ENCODE measurements at regions not wholly inside any gene's neighbourhood (a gene's known extent, or its start where the extent isn't known, plus 50 kb on each side); places are given as distances from the start of the nearest gene placed in this dataset.

DNA sequence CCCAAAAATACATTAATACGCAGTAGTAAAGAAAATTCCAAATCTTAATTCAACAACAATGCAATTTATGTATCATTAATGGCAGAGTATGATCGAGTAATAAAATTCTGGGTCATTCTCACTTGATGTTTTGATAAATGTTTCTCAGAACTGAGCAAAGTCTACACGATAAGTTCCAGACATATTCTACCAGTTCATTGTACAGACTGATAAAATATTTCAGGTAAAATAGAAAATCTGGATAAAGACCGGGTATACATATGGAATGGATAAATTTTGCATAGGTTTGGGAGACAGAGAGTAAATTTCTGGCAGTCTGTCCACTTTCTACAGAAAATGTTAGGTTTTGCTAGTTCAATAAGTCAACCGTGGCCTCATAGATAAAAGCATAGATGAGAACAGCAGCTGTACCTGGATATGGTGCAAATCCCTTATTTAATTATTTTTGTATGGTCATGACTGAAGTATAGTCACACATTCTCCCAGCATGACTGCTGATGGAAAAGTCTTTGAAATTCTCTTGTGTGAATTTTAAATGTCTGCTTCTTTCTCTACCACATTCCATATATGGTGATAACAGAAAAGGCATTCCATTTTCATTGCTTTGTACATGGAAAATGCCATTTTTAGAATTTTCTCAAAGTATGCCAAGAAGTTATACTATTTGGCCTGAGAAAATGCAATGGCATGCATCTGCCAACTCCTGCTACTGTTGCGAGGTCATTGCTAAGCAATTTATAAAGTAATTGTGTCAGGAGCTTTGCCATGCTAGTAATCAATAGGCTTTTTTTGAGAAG lies 301.9 kb upstream of the ARSJ start:
- intact Hi-C loops (cut with micrococcal nuclease), result no loop called here
- Mint-ChIP-seq H3K9me3 (peaks cover 0 to 6% of the 10 kb centered on the region in 2 donors), H3K4me1 (no peaks in the 10 kb centered on the region), H3K27ac (no peak overlapping the region), H3K4me3 (no peak overlapping the region), H3K36me3 (no peaks in the 10 kb centered on the region), H3K27me3 (ENCODE audit: low read depth in 2 of 2) (no peaks in the 10 kb centered on the region)
- TF ChIP-seq, protein P1, sequence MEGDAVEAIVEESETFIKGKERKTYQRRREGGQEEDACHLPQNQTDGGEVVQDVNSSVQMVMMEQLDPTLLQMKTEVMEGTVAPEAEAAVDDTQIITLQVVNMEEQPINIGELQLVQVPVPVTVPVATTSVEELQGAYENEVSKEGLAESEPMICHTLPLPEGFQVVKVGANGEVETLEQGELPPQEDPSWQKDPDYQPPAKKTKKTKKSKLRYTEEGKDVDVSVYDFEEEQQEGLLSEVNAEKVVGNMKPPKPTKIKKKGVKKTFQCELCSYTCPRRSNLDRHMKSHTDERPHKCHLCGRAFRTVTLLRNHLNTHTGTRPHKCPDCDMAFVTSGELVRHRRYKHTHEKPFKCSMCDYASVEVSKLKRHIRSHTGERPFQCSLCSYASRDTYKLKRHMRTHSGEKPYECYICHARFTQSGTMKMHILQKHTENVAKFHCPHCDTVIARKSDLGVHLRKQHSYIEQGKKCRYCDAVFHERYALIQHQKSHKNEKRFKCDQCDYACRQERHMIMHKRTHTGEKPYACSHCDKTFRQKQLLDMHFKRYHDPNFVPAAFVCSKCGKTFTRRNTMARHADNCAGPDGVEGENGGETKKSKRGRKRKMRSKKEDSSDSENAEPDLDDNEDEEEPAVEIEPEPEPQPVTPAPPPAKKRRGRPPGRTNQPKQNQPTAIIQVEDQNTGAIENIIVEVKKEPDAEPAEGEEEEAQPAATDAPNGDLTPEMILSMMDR (IDR thresholded peaks at IDR 0.05), result no peak
- ATAC-seq, result no peak
- Histone ChIP-seq H3K4me3 (ENCODE audit: low read length) (no peak overlapping the region), H3K9me3 (ENCODE audit: control insufficient read depth, insufficient read depth, low read length) (no peaks in the 10 kb centered on the region), H3K27ac (ENCODE audit: low read length) (no peak overlapping the region), H3K36me3 (ENCODE audit: control insufficient read depth, insufficient read depth, low read length) (no peaks in the 10 kb centered on the region), H3K4me1 (ENCODE audit: control insufficient read depth, insufficient read depth, low read length) (no peaks in the 10 kb centered on the region), H3K27me3 (ENCODE audit: control insufficient read depth, insufficient read depth, low read length) (no peaks in the 10 kb centered on the region)
- WGBS (ENCODE audit: insufficient coverage), result 94% methylated on average over 3 of the region's 6 CpGs
- no peak for DNase-seq

- no peaks in the 10 kb centered on the region for H3K36me3 Mint-ChIP-seq
- Histone ChIP-seq H3K9me3 (ENCODE audit: control insufficient read depth, insufficient read depth, low read length) (no peaks in the 10 kb centered on the region), H3K4me1 (ENCODE audit: control insufficient read depth, insufficient read depth, low read length) (no peaks in the 10 kb centered on the region), H3K27me3 (ENCODE audit: control insufficient read depth, insufficient read depth, low read length) (no peaks in the 10 kb centered on the region), H3K4me3 (ENCODE audit: low read length) (no peak overlapping the region), H3K27ac (ENCODE audit: low read length) (no peak overlapping the region), H3K36me3 (ENCODE audit: control insufficient read depth, insufficient read depth, low read length) (no peaks in the 10 kb centered on the region)
- DNase-seq (no peak), ATAC-seq (no peak)
- H3K9me3 Mint-ChIP-seq, result peaks cover 0 to 4% of the 10 kb centered on the region in 2 donors
- intact Hi-C loops (cut with micrococcal nuclease), result no loop called here
- H3K27me3 Mint-ChIP-seq (ENCODE audit: low read depth in 2 of 2), result no peaks in the 10 kb centered on the region
- H3K27ac Mint-ChIP-seq, result no peak overlapping the region
- TF ChIP-seq, protein P1 (IDR thresholded peaks at IDR 0.05), result no peak
- 0% methylated on average over 1 of the region's 1 CpG for WGBS (ENCODE audit: insufficient coverage)
- H3K4me1 Mint-ChIP-seq, result no peaks in the 10 kb centered on the region
- no peak overlapping the region for H3K4me3 Mint-ChIP-seq
Observed at GRCh38 chr4:114282937-114283336, 303.5 kb upstream of the ARSJ start.

- H3K36me3 ChIP-seq (ENCODE audit: control insufficient read depth, insufficient read depth, low read length), result no peaks in the 10 kb centered on the region
- TF ChIP-seq, protein P1 (IDR thresholded peaks at IDR 0.05), result no peak
- no peaks in the 10 kb centered on the region for H3K9me3 ChIP-seq (ENCODE audit: control insufficient read depth, insufficient read depth, low read length)
- Mint-ChIP-seq H3K27ac (no peak overlapping the region), H3K9me3 (peaks cover 3% of the 10 kb centered on the region in 2 donors), H3K27me3 (ENCODE audit: low read depth in 2 of 2) (no peaks in the 10 kb centered on the region), H3K4me3 (no peak overlapping the region), H3K4me1 (no peaks in the 10 kb centered on the region), H3K36me3 (no peaks in the 10 kb centered on the region)
- ATAC-seq (no peak), DNase-seq (no peak)
- H3K27me3 ChIP-seq (ENCODE audit: control insufficient read depth, insufficient read depth, low read length), result no peaks in the 10 kb centered on the region
- no peaks in the 10 kb centered on the region for H3K4me1 ChIP-seq (ENCODE audit: control insufficient read depth, insufficient read depth, low read length)
- no peak overlapping the region for H3K4me3 ChIP-seq (ENCODE audit: low read length)
- no peak overlapping the region for H3K27ac ChIP-seq (ENCODE audit: low read length)
- WGBS (ENCODE audit: insufficient coverage), result no CpG with 5 or more reads among the region's 1 CpG
- intact Hi-C loops (cut with micrococcal nuclease), result no loop called here
Observed at GRCh38 chr4:114284629-114285028, 305.2 kb upstream of the ARSJ start.
